ENCODE measurements at regions not wholly inside any gene's neighbourhood (a gene's known extent, or its start where the extent isn't known, plus 50 kb on each side); places are given as distances from the start of the nearest gene placed in this dataset.
"Not testable (repeated sequence)": the region's sequence is repeated elsewhere in the genome, so short reads cannot be mapped to it uniquely, and the experiment has no call there.

DNA sequence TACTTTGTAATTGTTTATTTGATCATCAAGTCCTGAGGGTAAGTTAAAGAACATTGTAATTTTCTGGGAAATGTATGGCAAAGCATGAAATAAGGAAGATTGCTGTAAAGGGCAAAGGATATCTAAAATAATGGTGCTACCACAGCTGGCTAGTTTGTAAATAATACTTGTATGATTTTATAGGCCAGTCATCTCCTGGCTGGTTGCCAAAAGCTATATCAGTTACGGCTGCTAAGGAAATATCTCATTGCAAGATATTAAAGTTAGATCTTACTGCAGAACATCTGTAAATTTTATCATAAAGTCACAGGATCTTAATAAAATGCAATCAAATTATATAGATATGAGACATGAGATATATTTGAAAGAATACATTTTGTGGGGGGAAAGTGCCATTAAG, 150.8 kb upstream of the CXCL13 start:
- TF ChIP-seq, protein P1, sequence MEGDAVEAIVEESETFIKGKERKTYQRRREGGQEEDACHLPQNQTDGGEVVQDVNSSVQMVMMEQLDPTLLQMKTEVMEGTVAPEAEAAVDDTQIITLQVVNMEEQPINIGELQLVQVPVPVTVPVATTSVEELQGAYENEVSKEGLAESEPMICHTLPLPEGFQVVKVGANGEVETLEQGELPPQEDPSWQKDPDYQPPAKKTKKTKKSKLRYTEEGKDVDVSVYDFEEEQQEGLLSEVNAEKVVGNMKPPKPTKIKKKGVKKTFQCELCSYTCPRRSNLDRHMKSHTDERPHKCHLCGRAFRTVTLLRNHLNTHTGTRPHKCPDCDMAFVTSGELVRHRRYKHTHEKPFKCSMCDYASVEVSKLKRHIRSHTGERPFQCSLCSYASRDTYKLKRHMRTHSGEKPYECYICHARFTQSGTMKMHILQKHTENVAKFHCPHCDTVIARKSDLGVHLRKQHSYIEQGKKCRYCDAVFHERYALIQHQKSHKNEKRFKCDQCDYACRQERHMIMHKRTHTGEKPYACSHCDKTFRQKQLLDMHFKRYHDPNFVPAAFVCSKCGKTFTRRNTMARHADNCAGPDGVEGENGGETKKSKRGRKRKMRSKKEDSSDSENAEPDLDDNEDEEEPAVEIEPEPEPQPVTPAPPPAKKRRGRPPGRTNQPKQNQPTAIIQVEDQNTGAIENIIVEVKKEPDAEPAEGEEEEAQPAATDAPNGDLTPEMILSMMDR (IDR thresholded peaks at IDR 0.05; ENCODE audit: insufficient read depth, low read depth, low read length): no peak
- no peak overlapping the region for H3K4me3 ChIP-seq (ENCODE audit: low read depth, low read length)
- no peak for DNase-seq (ENCODE audit: low read depth)

DNA sequence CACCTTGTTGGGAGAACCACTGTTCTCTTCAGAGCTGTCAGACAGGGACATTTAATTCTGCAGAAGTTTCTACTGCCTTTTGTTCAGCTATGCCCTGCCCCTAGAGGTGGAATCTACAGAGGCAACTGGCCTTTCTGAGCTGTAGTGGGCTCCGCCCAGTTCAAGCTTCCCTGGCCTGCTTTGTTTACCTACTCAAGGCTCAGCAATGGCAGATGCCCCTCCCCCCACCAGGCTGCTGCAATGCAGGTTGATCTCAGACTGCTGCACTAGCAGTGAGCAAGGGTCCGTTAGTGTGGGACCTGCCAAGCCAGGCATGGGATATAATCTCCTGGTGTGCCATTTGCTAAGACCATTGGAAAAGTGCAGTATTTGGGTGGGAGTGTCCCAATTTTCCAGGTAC, 141.5 kb upstream of the CXCL13 start:
- H3K4me3 ChIP-seq (ENCODE audit: low read depth, low read length); DNase-seq (ENCODE audit: low read depth): not testable (repeated sequence)

DNA sequence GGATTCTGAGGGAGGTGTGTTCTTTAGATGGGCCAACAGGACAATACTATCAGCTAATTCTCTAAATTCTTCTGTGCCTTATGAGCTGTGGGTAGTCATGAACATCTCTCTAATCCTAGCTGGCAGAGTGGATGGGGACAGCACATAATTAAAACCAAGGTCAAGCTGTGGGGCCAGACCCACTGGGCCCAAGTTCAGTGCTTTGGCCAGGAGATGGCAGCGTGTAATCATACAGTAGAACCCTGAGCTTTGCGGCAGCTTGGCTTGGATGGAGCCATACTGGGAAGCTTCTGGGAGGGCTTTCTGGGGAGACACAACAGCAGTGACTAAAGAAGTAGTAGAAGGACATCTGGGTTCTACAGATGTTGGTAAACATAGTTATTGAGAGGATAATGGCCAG, 140.3 kb upstream of the CXCL13 start:
- peak; percentile 11 for DNase-seq (ENCODE audit: low read depth)
- TF ChIP-seq, protein P1 (IDR thresholded peaks at IDR 0.05; ENCODE audit: insufficient read depth, low read depth, low read length): peak; percentile 58
- no peak overlapping the region for H3K4me3 ChIP-seq (ENCODE audit: low read depth, low read length)

DNA sequence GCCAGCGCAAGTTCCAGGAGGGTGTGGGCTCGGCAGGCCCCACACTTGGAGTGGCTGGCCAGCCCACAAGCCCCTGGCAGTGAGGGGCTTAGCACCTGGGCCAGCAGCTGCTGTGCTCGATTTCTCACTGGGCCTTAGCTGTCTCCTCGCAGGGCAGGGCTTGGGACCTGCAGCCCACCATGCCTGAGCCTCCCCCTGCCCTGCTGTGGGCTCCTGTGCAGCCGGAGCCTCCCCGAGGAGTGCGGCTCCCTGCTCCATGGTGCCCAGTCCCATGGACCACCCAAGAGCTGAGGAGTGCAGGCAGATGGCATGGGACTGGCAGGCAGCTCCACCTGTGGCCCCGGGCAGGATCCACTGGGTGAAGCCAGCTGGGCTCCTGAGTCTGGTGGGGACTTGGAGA, 139.2 kb upstream of the CXCL13 start:
- no peak overlapping the region for H3K4me3 ChIP-seq (ENCODE audit: low read depth, low read length)
- no peak for DNase-seq (ENCODE audit: low read depth)
- TF ChIP-seq, protein P1 (IDR thresholded peaks at IDR 0.05; ENCODE audit: insufficient read depth, low read depth, low read length): no peak

DNA sequence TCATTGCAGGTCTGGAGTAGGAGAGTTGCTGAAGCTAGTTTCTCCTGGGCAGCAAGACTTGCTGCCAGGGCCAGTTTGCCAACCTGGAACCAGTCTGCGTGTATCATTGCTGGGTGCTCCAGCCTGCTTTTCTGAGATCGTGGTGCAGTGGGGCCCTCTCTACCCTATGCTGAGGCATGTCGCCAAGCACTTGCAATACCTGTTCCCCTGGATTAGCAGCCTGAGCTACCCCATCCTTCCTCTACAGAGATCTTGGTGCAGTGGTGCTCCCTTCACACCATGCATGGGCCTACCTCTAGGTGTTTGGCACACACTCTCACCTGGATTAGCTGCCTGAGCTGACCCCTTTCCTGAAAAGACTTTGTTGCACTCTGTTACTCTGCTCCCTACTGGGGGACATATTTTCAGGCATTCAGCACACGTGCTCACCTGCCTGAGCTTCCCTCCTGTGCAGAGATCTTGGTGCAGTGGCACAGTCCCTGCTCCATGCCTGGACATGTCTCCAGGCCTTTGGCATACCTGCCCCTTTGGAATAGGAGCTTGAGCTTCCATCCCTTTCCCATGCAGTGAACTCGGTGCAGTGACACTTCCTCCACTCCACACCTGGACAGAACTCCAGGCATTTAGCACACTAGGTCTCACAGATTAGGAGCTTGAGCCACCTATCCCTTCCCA, 133.7 kb upstream of the CXCL13 start:
- TF ChIP-seq, protein P1 (IDR thresholded peaks at IDR 0.05; ENCODE audit: insufficient read depth, low read depth, low read length): no peak
- H3K4me3 ChIP-seq (ENCODE audit: low read depth, low read length): no peak overlapping the region
- no peak for DNase-seq (ENCODE audit: low read depth)

DNA sequence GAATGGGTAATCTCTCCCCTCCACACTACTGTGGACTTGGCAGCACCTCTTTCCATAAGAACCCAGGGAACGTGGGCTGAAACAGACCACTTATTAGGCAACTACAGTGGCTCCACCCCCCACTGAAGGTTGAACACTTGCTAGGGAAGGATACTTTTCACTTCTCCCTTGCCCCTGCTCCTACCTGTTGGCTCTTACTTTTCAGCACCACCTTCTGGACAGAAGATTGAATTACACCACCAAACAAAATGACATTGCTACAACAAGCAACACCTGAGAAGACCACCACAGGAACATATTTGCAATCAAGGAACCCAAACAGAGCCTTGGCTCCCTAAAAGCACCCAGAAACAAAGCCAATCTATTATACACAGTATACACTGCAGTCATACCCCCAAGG, 132.1 kb upstream of the CXCL13 start:
- DNase-seq (ENCODE audit: low read depth): peak; percentile 13
- TF ChIP-seq, protein P1 (IDR thresholded peaks at IDR 0.05; ENCODE audit: insufficient read depth, low read depth, low read length): peak; percentile 56
- H3K4me3 ChIP-seq (ENCODE audit: low read depth, low read length): no peak overlapping the region

DNA sequence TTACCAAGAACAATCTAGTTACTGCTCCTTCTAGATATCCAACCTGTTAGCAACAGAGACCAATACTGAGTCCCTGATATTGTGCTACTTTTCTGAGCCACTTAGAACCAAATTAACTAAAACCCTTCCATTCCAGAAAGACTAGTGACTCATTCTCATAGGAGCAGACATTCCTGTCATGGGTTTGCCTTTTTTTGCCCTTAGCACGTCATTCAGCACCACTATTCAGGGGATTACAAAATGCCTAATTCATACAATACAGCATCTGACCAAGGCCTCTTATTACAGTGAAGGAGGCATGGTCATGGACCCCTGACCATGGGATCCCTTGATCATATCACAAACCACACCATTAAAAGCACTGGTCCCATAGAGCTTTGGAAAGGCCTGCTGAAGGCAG, 123.8 kb upstream of the CXCL13 start:
- TF ChIP-seq, protein P1 (IDR thresholded peaks at IDR 0.05; ENCODE audit: insufficient read depth, low read depth, low read length): no peak
- DNase-seq (ENCODE audit: low read depth): peak; percentile 22
- H3K4me3 ChIP-seq (ENCODE audit: low read depth, low read length): no peak overlapping the region

Measured in fibroblast of villous mesenchyme (primary cell).